ENCODE measurements at regions not wholly inside any gene's neighbourhood (a gene's known extent, or its start where the extent isn't known, plus 50 kb on each side); places are given as distances from the start of the nearest gene placed in this dataset.
"Not testable (repeated sequence)": the region's sequence is repeated elsewhere in the genome, so short reads cannot be mapped to it uniquely, and the experiment has no call there.

DNA sequence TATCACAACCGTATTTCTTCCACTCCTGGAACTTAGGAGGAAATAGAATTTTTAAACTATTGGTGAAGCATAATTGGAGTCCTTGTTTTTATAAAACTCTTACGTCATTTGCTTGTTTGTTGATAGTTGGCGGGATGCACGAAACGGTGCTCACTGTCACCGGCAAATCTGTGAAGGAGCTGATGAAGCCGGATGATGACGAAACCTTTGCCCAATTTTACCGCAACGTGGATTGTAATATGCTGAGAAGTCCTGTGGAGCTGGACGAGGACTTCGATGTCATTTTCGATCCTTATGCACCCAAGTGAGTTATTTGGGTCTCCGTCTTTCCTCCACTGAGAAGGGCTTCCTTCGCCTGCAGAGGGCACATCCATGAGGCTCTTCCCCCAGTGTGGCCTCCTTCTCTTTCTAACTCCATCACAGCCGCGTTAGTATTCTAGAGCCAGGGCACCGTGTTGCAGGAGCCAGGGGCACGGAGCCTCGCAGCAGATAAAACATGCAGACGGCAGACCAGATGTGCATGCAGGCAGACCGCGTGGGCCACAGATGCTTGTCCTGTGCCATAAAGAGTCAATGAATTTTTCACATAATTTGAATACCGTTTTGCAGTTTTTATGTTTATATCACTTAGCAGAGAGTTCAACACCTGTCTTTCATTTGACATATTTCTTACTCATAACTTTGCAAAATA lies 61.5 kb upstream of the LYZL2 start:
- TF ChIP-seq, protein P1, sequence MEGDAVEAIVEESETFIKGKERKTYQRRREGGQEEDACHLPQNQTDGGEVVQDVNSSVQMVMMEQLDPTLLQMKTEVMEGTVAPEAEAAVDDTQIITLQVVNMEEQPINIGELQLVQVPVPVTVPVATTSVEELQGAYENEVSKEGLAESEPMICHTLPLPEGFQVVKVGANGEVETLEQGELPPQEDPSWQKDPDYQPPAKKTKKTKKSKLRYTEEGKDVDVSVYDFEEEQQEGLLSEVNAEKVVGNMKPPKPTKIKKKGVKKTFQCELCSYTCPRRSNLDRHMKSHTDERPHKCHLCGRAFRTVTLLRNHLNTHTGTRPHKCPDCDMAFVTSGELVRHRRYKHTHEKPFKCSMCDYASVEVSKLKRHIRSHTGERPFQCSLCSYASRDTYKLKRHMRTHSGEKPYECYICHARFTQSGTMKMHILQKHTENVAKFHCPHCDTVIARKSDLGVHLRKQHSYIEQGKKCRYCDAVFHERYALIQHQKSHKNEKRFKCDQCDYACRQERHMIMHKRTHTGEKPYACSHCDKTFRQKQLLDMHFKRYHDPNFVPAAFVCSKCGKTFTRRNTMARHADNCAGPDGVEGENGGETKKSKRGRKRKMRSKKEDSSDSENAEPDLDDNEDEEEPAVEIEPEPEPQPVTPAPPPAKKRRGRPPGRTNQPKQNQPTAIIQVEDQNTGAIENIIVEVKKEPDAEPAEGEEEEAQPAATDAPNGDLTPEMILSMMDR (IDR thresholded peaks at IDR 0.05), result not testable (repeated sequence)
- TF ChIP-seq EZH2 (IDR thresholded peaks at IDR 0.05), result not testable (repeated sequence)
